AG10803 (cell line): ENCODE measurements at regions not wholly inside any gene's neighbourhood (a gene's known extent, or its start where the extent isn't known, plus 50 kb on each side); places are given as distances from the start of the nearest gene placed in this dataset.

Source experiments
- DNase-seq: peaks from one replicate; pipeline ENCODE4 v3.0.0; 2010; ENCODE audit warnings: low read depth
- H3K4me3 ChIP-seq: 2 replicates; pipeline ENCODE4 v1.5.1; 2011; ENCODE audit warnings: mild to moderate bottlenecking, low read length, control low read depth
- CTCF ChIP-seq: conservative IDR thresholded peaks from 2 replicates; pipeline ENCODE4 v1.5.1; 2011; ENCODE audit warnings: mild to moderate bottlenecking, low read length, control low read depth, inconsistent platforms

GRCh38 chr19:27876976-27877512, 1335.9 kb downstream of the UQCRFS1 start:
- DNase-seq: no peak
- H3K4me3 ChIP-seq: no peak overlapping the region
- TF ChIP-seq CTCF: no peak

GRCh38 chr19:27876489-27876888, 1336.5 kb downstream of the UQCRFS1 start:
- no peak overlapping the region for H3K4me3 ChIP-seq
- no peak for TF ChIP-seq CTCF
- DNase-seq: no peak

- H3K4me3 ChIP-seq: no peak overlapping the region
- DNase-seq: no peak
- no peak for TF ChIP-seq CTCF
Measured at GRCh38 chr19:27872370-27872769, 1340.6 kb downstream of the UQCRFS1 start.

- TF ChIP-seq CTCF: no peak
- DNase-seq: no peak
- H3K4me3 ChIP-seq: no peak overlapping the region
Measured at GRCh38 chr19:27870293-27870692, 1342.7 kb downstream of the UQCRFS1 start.

- TF ChIP-seq CTCF: no peak
- no peak for DNase-seq
- H3K4me3 ChIP-seq: no peak overlapping the region
Measured at GRCh38 chr19:27868007-27868406, 1344.9 kb downstream of the UQCRFS1 start.

GRCh38 chr19:27865927-27866777, 1346.8 kb downstream of the UQCRFS1 start:
- no peak overlapping the region for H3K4me3 ChIP-seq
- no peak for TF ChIP-seq CTCF
- no peak for DNase-seq

GRCh38 chr19:27861411-27861975, 1351.5 kb downstream of the UQCRFS1 start:
- no peak for DNase-seq
- no peak for TF ChIP-seq CTCF
- H3K4me3 ChIP-seq: no peak overlapping the region
